GM18517 (cell line): ENCODE measurements at regions not wholly inside any gene's neighbourhood (a gene's known extent, or its start where the extent isn't known, plus 50 kb on each side); places are given as distances from the start of the nearest gene placed in this dataset.

Source experiments
- ATAC-seq: cut with Tn5 transposase; IDR thresholded peaks from one replicate; pipeline ENCODE4 v1.9.1; 2021; ENCODE audit warnings: mild to moderate bottlenecking, moderate library complexity; ENCODE audit not compliant: unreplicated experiment

- ATAC-seq = no peak
Measured at GRCh38 chr10:10118131-10118530, 899.5 kb upstream of the CELF2 start.

- no peak for ATAC-seq
Measured at GRCh38 chr10:10120671-10121070, 897.0 kb upstream of the CELF2 start.

DNA sequence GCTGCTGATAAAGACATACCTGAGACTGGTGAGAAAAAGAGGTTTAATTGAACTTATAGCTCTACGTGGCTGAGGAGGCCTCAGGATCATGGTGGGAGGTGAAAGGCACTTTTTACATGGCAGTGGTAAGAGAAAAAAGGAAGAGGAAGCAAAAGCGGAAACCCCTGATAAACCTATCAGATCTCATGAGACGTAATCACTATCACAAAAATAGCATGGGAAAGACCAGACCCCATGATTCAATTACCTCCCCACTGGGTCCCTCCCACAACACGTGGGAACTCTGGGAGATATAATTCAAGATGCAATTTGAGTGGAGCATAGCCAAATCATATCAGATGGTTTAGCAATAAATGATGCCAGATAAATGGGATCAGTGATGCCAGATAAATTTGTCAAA is 892.0 kb upstream of the CELF2 start:
- no peak for ATAC-seq

DNA sequence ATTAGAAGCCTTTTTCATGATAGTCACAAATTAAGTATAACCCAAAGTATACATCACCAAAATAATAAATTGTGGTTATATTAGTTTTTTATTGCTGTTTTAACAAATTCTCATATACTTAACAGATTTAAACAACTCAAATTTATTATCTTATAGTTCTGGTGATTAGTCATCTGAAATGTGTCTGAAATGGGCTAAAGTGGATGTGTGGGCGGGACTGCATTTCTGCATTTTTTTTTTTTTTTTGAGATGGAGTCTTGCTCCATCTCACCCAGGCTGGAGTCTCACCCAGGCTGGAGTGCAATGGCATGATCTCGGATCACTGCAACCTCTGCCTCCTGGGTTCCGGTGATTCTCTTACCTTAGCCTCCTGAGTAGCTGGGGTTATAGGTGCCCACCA is 891.5 kb upstream of the CELF2 start:
- no peak for ATAC-seq

DNA sequence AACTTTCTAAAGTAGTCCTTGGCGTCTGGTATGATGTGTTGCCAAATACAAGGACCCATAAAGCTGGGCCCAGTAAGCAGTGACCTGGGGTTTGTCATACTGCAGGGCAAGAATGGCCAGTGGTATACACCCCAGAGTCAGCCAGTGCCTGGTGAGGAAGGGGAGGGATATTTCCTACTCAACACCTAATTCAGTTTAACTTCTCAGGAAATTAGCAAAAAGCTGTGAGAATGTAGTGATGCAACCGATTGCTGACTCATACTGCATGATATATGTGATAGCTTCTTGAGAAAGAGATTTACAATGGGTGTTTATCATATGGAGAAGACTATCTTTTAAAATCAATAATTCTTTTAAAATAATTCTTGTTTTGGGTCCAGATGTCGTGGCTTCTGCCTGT is 889.3 kb upstream of the CELF2 start:
- no peak for ATAC-seq

GRCh38 chr10:10130686-10131085 is 887.0 kb upstream of the CELF2 start:
- no peak for ATAC-seq

DNA sequence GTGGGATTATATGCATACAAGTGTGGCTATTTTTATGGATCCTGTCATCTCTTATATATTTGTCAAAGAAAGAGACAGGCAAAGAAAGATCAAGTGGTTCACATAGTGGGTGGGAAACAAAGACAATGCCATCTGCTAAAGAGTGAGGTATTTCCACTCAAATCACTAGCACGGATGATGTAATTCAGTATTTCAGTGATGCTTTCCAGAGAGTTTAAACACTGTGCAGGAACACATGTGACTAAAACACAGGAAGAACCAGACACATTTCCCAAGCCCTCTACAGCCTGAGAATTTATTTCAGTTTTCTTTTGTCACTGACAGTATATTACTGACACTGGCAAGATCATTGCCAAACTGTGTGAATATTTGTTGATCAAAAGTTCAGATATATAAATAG is 885.7 kb upstream of the CELF2 start:
- no peak for ATAC-seq

- ATAC-seq = no peak
Measured at GRCh38 chr10:10133281-10133680, 884.4 kb upstream of the CELF2 start.

DNA sequence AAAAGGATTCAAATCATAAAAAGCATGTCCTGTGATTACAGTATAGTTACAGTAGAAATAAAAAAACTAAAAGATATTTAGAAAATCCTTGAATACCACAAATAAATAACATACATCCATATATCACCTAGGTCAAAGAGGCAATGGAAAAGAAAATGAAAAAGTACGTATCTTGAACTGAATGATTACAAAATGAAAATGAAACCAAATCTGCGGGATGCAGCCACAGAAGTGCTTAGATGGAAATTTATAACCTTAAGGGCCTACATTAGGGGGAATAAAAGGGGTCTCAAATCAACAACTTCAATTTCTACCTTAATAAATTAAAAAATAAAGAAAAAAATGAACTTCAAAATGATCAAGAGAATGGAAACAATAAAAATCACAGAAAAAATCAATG is 879.0 kb upstream of the CELF2 start:
- ATAC-seq = no peak

DNA sequence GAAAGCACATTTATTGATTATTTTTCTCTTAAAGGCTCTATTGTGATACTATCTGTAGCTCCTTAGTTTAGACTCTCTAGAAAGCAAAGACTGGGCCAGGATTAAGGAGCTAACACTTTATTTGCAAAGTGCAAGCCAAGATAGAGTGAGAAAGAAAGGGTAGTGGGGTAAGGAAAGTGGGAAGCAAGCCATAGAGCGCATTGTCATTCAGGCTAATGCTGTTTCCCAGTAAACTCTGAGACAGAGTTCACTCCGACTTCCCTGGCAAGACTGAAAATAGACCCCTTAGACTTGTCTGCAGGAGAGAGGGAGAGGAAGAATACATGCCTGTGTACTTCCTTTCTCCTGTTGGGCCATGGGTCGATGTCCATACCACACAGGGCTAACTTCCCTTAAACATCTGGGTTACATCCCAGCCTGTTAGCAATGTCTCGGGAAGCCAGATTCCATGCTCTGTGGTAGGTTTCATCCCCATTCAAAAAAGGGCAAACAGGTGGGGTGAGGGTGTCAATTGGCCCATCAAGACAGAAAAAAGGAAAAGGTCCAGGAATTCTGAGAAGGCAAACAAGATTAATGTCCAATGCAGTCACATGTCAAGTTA is 875.8 kb upstream of the CELF2 start:
- ATAC-seq = no peak

GRCh38 chr10:10146604-10147003 is 871.1 kb upstream of the CELF2 start:
- no peak for ATAC-seq

DNA sequence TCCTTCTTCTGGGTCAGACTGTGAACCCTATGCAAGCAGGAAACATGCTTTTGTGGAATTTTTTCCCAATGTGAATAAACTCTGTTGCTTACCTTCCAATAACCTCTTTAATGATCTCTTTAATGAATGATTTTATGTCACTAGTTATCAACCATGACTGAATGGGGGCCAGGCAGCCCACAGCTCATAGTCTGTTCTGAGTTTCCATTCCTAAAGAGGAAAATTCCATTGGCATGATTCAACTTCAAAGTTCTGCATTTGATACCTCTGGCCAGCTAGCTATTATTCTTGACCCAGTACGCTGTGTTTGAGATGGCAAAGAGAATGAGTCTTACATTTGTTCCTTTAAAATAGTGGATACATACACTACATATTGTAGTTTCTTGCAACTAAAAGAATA is 867.8 kb upstream of the CELF2 start:
- ATAC-seq = no peak

DNA sequence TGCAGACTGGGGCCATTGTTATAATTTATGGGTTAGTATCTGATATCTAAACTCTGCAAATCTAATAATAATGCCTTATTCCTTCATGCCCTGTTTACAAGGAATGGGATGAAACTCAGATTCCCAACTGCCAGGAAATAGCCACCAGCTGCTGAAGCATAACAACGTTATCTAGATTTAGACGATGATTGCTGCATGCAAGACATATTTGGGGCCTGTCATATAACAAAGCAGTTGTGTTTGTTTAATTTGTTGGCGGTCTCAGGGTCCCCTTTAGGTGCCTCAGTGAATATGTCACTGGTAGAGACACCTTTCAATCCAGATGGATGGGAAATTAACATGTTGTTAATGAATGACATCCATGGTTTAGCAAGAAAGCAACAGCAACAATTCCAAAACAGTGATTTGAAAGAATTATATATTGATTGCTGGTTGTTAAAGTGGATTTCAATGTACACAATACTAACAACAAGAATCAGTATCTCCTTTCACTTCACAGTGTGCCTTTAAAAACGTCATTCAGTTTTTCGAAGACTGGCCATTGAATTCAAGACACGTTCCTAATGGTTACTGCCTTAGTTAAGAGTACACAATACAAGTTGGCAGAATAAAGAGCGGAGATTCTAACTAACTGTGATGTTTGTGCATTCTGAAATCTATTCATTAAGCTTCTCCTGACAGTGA is 860.6 kb upstream of the CELF2 start:
- no peak for ATAC-seq

GRCh38 chr10:10160821-10161312 is 856.8 kb upstream of the CELF2 start:
- no peak for ATAC-seq

DNA sequence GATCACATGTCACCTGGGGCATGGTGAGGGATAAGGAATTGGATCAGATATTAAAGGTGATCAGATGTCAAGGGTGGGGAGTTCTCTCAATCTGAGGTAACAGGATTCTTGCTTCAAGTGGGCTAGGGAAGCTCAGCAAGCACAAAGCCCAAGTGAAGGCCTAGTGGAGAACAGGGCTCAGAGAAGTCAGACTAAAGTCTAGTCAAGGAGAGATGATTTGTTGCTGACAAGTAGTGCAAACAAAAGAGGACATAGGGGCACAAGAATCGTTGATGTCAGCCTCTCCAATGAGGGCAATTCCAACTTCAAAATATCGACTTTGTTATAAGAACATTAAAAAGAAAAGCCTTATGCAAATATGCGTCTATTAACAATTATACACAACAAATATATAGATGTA is 852.8 kb upstream of the CELF2 start:
- ATAC-seq = no peak

GRCh38 chr10:10165415-10165814 is 852.3 kb upstream of the CELF2 start:
- no peak for ATAC-seq

- no peak for ATAC-seq
Measured at GRCh38 chr10:10178476-10178875, 839.2 kb upstream of the CELF2 start.

- ATAC-seq = no peak
Measured at GRCh38 chr10:10193848-10194247, 823.8 kb upstream of the CELF2 start.

DNA sequence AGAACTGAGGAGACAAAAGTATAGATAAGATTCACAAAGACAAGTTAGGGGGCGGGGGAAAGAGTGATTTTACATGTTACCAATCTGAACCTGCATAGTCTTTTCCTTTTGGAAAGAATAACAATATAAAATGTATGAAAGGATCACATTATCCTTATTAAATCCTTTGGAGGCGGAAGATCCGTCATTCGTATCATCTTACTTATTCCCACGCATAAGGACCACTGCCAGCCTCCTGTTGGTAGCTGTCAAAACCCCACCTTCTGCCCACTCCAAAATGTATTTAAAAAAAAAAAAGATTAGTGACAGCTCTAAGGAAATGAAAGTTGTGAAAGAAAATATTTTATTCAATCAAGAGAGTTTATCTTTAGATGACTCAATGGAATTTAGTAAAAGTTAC is 821.0 kb upstream of the CELF2 start:
- ATAC-seq = no peak

DNA sequence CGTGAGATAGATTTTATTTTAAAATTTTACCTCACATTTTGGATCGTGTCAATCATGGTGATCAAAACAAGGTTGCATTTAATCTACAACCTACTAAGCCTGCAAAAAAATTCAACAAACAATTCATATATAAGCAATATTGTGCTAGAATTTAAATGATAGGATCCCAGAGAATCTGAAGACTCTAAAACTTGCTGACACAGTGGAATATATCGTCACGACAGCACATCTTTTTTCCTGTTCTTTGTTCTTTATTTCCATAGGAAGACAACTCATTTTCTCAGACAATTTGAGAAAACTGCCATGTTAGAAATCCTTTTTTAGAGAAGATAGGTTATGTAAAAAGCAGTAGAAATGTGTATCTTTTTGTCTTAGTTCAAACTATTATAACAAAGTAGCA is 820.2 kb upstream of the CELF2 start:
- ATAC-seq = no peak

DNA sequence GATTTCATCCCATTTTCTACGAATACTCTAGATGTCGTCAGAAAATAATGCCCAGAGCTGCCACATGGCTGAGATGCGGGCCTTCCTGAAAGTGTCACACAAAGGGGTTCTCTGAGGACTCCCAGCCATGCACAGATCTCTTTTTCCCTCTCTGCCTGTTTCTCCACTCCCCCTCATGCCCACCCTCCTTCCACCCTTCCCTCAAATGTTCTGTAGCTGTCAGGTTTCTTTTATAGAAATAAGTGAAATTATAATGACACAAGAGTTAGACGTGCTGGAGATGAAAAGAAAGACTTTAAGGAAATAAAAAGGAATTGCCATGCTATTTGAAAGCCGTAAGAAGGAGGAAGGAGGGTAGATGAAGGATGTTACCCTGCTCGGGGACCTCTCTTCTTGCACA is 819.3 kb upstream of the CELF2 start:
- no peak for ATAC-seq

GRCh38 chr10:10204415-10204814 is 813.3 kb upstream of the CELF2 start:
- ATAC-seq = no peak

- no peak for ATAC-seq
Measured at GRCh38 chr10:10205906-10206305, 811.8 kb upstream of the CELF2 start.
